ENCODE measurements at regions not wholly inside any gene's neighbourhood (a gene's known extent, or its start where the extent isn't known, plus 50 kb on each side); places are given as distances from the start of the nearest gene placed in this dataset.

- no peak for TF ChIP-seq PAXIP1 (CRISPR knock-in tag; conservative IDR thresholded peaks at IDR 0.05)
- TF ChIP-seq ZNF24 (IDR thresholded peaks at IDR 0.05): no peak
- no peak for TF ChIP-seq ZBTB37 (CRISPR knock-in tag; IDR thresholded peaks at IDR 0.05)
- TF ChIP-seq HIVEP1 (CRISPR knock-in tag; IDR thresholded peaks at IDR 0.05): no peak
- TF ChIP-seq NFATC3 (CRISPR knock-in tag; IDR thresholded peaks at IDR 0.05): no peak
- TF ChIP-seq ZNF362 (CRISPR knock-in tag; IDR thresholded peaks at IDR 0.05; ENCODE audit: borderline replicate concordance): no peak
- TF ChIP-seq MTF2 (CRISPR knock-in tag; IDR thresholded peaks at IDR 0.05; ENCODE audit: borderline replicate concordance): no peak
- no peak for TF ChIP-seq ZFAT (CRISPR knock-in tag; conservative IDR thresholded peaks at IDR 0.05)
Observed at GRCh38 chr14:25117342-25117741, 67.4 kb upstream of the STXBP6 start (continued).

GRCh38 chr14:25116607-25117006 is 66.7 kb upstream of the STXBP6 start:
- in situ Hi-C loops (cut with HindIII; ENCODE audit: extremely low pct_ligation_motif_present, low pct_unique_long_range_greater_than_20kb): no loop called here

More at GRCh38 chr14:25116607-25117006, 66.7 kb upstream of the STXBP6 start:
- CTCF ChIA-PET (ENCODE audit: low intra/inter-chr PET ratio, low total read pairs): no interaction called here
- no peak for ATAC-seq
- FAIRE-seq: no peak
- Histone ChIP-seq H3K27me3 (ENCODE audit: control insufficient read depth in 1 of 2, insufficient read depth in 2 of 2, low read length in 2 of 2) (no peaks in the 10 kb centered on the region), H3K79me2 (ENCODE audit: insufficient read depth, low read length) (no peaks in the 10 kb centered on the region), H3K4me2 (ENCODE audit: low read depth, low read length) (no peak overlapping the region), H3K4me3 (replicated peaks in 1 of 3; ENCODE audit: insufficient read depth in 1 of 3, low read depth in 2 of 3, low read length in 3 of 3) (no peak overlapping the region), H3K36me3 (replicated peaks in 1 of 2; ENCODE audit: control insufficient read depth in 1 of 2, insufficient read depth in 2 of 2, low read length in 2 of 2) (no peaks in the 10 kb centered on the region), H2AFZ (ENCODE audit: low read length) (no peak overlapping the region), H4K20me1 (ENCODE audit: insufficient read depth, low read length) (no peaks in the 10 kb centered on the region), H3K9me3 (ENCODE audit: low read length) (no peaks in the 10 kb centered on the region), H3K27ac (ENCODE audit: extremely low read length, insufficient read depth, low read length) (no peak overlapping the region), H3K4me1 (ENCODE audit: insufficient read depth, low read length) (no peaks in the 10 kb centered on the region), H3K9ac (ENCODE audit: insufficient read depth, low read depth, low read length) (no peak overlapping the region)
- TF ChIP-seq ZBTB7A (CRISPR knock-in tag; IDR thresholded peaks at IDR 0.05): no peak
- TF ChIP-seq PAX8 (CRISPR knock-in tag; IDR thresholded peaks at IDR 0.05; ENCODE audit: borderline replicate concordance): no peak
- TF ChIP-seq ZNF609 (CRISPR knock-in tag; IDR thresholded peaks at IDR 0.05; ENCODE audit: borderline replicate concordance): no peak
- peak; percentile 57 for TF ChIP-seq MAFF (IDR thresholded peaks at IDR 0.05; ENCODE audit: low read depth, low read length)
- peak; percentile 74 to 82 for TF ChIP-seq MAFK (conservative IDR thresholded peaks at IDR 0.05 in 1 of 2, IDR thresholded peaks at IDR 0.05 in 1 of 2; ENCODE audit: low read length in 2 of 2)
- no peak for DNase-seq (ENCODE audit: low spot score)
- POLR2A ChIA-PET: no interaction called here
- BruUV-seq (replicated peaks): no TSS peak
- intact Hi-C loops (cut with micrococcal nuclease; ENCODE audit: unreplicated experiment): no loop called here

Measured in HepG2 (cell line).